ENCODE measurements at regions not wholly inside any gene's neighbourhood (a gene's known extent, or its start where the extent isn't known, plus 50 kb on each side); places are given as distances from the start of the nearest gene placed in this dataset.

GRCh38 chr14:76584271-76584702 lies 177.0 kb upstream of the VASH1 start:
- no peak for TF ChIP-seq GATA3 (IDR thresholded peaks at IDR 0.05; ENCODE audit: low read depth, low read length)
- TF ChIP-seq GATA2 (IDR thresholded peaks at IDR 0.05; ENCODE audit: low read depth, low read length): no peak

- no peak for TF ChIP-seq GATA3 (IDR thresholded peaks at IDR 0.05; ENCODE audit: low read depth, low read length)
- no peak for TF ChIP-seq GATA2 (IDR thresholded peaks at IDR 0.05; ENCODE audit: low read depth, low read length)
These were observed 175.7 kb upstream of the VASH1 start for GRCh38 chr14:76585616-76586015.

GRCh38 chr14:76589246-76589645 lies 172.0 kb upstream of the VASH1 start:
- TF ChIP-seq GATA3 (IDR thresholded peaks at IDR 0.05; ENCODE audit: low read depth, low read length) (no peak), GATA2 (IDR thresholded peaks at IDR 0.05; ENCODE audit: low read depth, low read length) (no peak)

- TF ChIP-seq GATA3 (IDR thresholded peaks at IDR 0.05; ENCODE audit: low read depth, low read length) (no peak), GATA2 (IDR thresholded peaks at IDR 0.05; ENCODE audit: low read depth, low read length) (no peak)
These were observed 170.0 kb upstream of the VASH1 start for GRCh38 chr14:76591266-76591665.

- TF ChIP-seq GATA3 (IDR thresholded peaks at IDR 0.05; ENCODE audit: low read depth, low read length) (no peak), GATA2 (IDR thresholded peaks at IDR 0.05; ENCODE audit: low read depth, low read length) (no peak)
These were observed 166.0 kb upstream of the VASH1 start for GRCh38 chr14:76595266-76595665.

GRCh38 chr14:76597387-76597786 lies 163.9 kb upstream of the VASH1 start:
- TF ChIP-seq GATA2 (IDR thresholded peaks at IDR 0.05; ENCODE audit: low read depth, low read length): no peak
- no peak for TF ChIP-seq GATA3 (IDR thresholded peaks at IDR 0.05; ENCODE audit: low read depth, low read length)

- TF ChIP-seq GATA3 (IDR thresholded peaks at IDR 0.05; ENCODE audit: low read depth, low read length) (no peak), GATA2 (IDR thresholded peaks at IDR 0.05; ENCODE audit: low read depth, low read length) (no peak)
These were observed 162.1 kb upstream of the VASH1 start for GRCh38 chr14:76599141-76599540.

- TF ChIP-seq GATA3 (IDR thresholded peaks at IDR 0.05; ENCODE audit: low read depth, low read length): no peak
These were observed 161.5 kb upstream of the VASH1 start for GRCh38 chr14:76599559-76600287.

- no peak for TF ChIP-seq GATA2 (IDR thresholded peaks at IDR 0.05; ENCODE audit: low read depth, low read length)
- no peak for TF ChIP-seq GATA3 (IDR thresholded peaks at IDR 0.05; ENCODE audit: low read depth, low read length)
These were observed 157.6 kb upstream of the VASH1 start for GRCh38 chr14:76603713-76604112.

- TF ChIP-seq GATA3 (IDR thresholded peaks at IDR 0.05; ENCODE audit: low read depth, low read length) (no peak), GATA2 (IDR thresholded peaks at IDR 0.05; ENCODE audit: low read depth, low read length) (no peak)
These were observed 153.8 kb upstream of the VASH1 start for GRCh38 chr14:76607510-76607909.

- TF ChIP-seq GATA2 (IDR thresholded peaks at IDR 0.05; ENCODE audit: low read depth, low read length) (no peak), GATA3 (IDR thresholded peaks at IDR 0.05; ENCODE audit: low read depth, low read length) (no peak)
These were observed 148.6 kb upstream of the VASH1 start for GRCh38 chr14:76612654-76613053.

- TF ChIP-seq GATA2 (IDR thresholded peaks at IDR 0.05; ENCODE audit: low read depth, low read length): no peak
- no peak for TF ChIP-seq GATA3 (IDR thresholded peaks at IDR 0.05; ENCODE audit: low read depth, low read length)
These were observed 147.7 kb upstream of the VASH1 start for GRCh38 chr14:76613616-76614015.

- no peak for TF ChIP-seq GATA2 (IDR thresholded peaks at IDR 0.05; ENCODE audit: low read depth, low read length)
- no peak for TF ChIP-seq GATA3 (IDR thresholded peaks at IDR 0.05; ENCODE audit: low read depth, low read length)
These were observed 145.9 kb upstream of the VASH1 start for GRCh38 chr14:76615331-76615730.

- TF ChIP-seq GATA3 (IDR thresholded peaks at IDR 0.05; ENCODE audit: low read depth, low read length): no peak
- no peak for TF ChIP-seq GATA2 (IDR thresholded peaks at IDR 0.05; ENCODE audit: low read depth, low read length)
These were observed 143.8 kb upstream of the VASH1 start for GRCh38 chr14:76617440-76617839.

- TF ChIP-seq GATA2 (IDR thresholded peaks at IDR 0.05; ENCODE audit: low read depth, low read length) (no peak), GATA3 (IDR thresholded peaks at IDR 0.05; ENCODE audit: low read depth, low read length) (no peak)
These were observed 124.7 kb upstream of the VASH1 start for GRCh38 chr14:76636602-76637001.

GRCh38 chr14:76638841-76639240 lies 122.4 kb upstream of the VASH1 start:
- TF ChIP-seq GATA2 (IDR thresholded peaks at IDR 0.05; ENCODE audit: low read depth, low read length): no peak
- TF ChIP-seq GATA3 (IDR thresholded peaks at IDR 0.05; ENCODE audit: low read depth, low read length): no peak

All from SH-SY5Y (cell line).